Activated CD4-positive, CD25-positive, alpha-beta regulatory T cell treated with anti-CD3 and anti-CD28 coated beads, Interleukin-2, amount 50 U/mL, for 16 hours (primary cell): ENCODE measurements at regions not wholly inside any gene's neighbourhood (a gene's known extent, or its start where the extent isn't known, plus 50 kb on each side); places are given as distances from the start of the nearest gene placed in this dataset.

Experiments
- DNase-seq: peaks from one replicate; pipeline ENCODE4 v3.0.0-alpha.2; 2020; ENCODE audit warnings: low read depth, low spot score

DNA sequence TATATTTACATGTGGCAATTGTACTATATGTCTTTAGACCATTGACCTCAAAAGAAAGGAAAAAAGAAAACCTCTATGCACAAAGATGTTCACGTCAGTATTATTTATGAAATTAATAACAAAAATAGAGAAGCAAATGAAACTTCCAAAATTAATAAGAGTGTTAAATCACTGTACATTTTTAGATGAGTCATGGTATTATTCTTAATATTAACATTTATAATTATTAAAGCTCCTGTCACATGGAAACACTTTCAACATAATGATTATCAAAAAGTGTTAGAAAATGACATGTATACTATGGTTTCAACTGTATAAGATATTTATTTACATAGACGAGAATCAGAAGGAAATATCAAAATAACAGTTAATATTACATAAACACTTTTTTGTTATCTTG lies 324.9 kb upstream of the RUNX1 start:
- DNase-seq: no peak

GRCh38 chr21:35372201-35372600 lies 323.1 kb upstream of the RUNX1 start:
- no peak for DNase-seq

DNA sequence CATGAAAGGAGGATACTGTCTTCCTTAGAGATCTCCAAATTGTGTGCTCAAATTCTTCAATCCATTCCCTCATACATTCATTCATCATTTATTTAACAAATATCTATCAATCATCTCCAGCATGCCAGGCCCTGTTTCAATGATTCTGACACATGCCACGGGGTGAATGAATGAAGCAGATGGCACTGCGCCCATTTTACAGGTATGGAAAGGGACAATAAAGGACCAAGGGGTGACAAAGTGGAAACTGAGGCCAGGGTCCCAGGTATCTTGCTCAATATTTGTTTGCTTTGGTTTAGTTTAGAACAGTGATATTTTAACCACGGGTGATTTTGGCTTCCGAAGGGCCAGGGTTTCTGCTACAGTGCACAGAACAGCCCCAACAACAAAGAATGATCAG lies 321.6 kb upstream of the RUNX1 start:
- no peak for DNase-seq

DNA sequence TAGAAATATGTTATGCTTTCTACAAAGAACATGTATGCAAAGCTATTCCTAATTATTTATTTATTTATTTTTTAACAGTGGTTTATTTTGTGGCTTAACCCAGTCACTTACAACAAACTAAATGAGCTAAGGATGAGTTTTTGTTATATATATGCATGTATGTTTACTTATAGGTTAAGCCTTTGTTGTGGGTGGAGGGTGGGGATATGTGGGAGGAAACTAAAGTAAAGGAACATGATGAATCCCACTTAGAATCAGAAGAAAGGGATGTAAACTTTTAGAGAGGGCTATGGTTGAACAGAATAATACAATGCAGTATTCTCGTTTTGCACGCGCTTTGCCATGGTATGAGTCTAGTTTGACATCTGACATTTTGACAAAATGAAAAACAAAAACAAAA lies 321.0 kb upstream of the RUNX1 start:
- no peak for DNase-seq

DNA sequence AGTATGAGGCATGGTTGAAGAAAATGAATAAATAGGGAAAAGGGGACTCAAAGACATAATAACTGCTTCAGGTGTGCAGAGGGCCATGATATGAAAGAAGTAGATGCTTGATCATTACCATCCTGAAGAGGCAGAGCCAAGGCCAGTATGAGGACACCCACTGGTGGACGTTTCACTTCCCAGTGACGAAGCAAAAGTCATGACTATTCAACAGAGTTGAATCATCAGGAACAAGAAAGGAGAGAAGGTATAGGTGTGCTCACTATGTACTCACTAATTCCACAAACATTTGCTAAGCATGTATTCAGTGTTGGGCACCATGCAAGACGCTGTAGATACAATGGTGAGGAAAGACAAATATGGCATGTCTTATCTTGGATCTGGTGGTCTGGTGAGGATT lies 319.2 kb upstream of the RUNX1 start:
- no peak for DNase-seq

- DNase-seq: no peak
Observed at GRCh38 chr21:35367553-35367952, 318.5 kb upstream of the RUNX1 start.

DNA sequence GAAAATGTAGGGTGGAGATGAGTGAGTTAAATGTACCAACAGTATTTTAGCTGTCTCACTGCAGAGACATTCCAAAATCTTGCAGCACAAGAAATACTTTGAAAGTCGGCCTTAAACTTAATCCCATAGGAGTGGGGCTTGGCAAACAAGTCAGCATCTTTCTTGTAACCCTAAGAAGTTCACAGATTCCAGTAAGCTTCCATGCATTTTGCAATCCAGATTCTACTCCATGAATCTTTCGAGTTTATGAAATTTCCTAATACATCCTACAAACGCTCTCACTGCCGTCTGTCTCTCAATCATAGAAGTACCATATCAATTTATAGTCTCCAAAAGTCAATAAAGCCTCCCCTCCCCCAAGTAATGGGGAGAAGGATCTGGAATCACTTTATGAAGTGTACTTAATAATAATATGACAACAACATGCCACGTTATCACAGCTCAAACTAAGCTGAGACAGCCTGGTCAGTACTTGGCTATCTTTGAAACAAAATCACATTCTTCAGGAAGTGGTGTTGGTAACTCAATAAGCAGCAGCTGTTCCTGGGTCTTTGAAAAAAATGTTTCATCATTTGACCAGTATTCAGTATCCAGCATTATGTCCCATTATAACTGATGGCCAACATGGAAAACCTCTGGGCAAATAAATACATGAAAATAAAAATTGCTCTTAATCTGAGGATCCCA lies 317.4 kb upstream of the RUNX1 start:
- no peak for DNase-seq

DNA sequence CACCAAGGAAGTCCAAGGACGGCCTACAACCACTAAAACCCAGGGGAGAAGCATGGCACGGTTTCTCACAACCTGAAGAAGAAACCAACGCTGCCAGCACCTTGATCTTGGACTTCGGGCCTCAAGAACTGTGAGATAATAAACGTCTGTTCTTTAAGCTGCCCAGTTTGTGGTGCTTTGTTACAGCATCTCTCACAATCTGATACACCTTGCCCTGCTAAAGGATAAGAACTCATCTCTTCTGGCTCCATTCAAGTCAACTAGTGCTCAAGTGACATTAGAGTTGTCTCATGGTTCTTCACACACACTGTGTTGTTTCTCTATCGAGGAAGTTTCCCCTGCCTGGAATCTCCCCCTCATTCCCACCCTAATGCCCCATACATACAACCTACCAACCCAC lies 314.4 kb upstream of the RUNX1 start:
- DNase-seq: no peak

DNA sequence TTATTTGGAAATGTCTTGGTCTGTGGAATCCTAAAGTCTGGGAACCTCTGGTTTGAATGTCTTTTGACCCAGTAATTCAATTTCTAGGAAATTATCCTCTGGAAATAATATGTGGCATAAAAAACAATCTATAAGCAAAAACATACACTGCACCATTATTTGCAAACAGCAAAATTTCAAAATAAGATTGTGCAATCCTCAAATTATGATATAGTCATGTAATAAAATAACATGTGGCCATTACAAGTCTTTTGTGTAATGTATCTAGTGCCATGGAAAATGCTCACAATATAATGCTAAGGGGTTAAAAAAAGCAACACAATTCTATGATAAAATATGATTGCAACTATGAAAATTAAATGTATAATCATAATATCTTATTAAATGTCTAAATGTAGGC lies 312.9 kb upstream of the RUNX1 start:
- DNase-seq: no peak

DNA sequence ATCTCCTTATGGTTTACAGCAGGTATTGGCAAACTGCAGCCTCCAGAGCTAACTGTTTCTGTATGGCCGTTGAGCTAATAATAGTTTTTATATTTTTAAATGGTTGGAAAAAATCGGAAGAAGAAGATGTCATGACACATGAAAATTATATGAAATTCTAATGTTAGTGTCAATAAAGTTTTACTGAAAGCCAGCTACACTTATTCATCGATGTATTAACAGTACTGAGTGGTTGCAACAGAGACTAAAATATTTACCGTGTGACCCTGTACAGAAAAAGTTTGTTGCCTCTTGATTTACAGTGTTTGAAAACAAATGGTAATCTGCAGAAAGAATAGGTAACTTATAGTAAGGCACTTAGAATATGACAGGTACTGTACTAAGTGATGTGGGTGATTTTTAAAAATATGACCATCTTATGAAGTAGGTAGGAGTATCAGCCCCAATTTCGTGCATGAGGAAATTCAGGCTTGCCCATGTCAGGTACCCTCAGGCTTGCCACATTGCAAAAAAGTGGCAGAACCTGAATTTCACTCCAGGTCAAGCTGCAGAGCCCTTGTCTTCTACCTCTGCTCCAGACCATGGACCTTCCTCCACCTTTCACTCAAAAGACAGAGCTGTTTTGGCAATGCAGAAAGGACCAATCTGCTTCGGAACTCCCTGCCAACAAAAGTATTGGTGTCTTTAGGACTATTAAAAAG lies 311.9 kb upstream of the RUNX1 start:
- no peak for DNase-seq

- DNase-seq: no peak
Observed at GRCh38 chr21:35359076-35359475, 310.0 kb upstream of the RUNX1 start.

DNA sequence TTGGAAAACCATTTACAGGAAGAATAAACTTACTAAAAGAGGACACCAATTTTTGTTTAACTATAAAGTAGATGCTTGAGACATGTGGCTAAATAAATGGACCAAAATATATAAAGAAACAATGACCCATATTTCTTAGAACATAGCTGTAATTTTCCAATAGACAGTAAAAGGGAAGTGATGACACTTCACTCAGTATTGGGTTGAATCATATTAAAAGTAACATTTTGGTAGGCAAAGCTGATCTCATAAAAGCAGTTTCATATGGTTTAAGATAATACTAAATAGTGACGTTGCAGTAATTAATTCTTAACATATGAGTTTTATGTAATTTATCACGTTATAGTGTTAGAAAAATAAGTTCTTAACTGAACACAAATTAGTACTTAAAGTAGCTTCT lies 308.9 kb upstream of the RUNX1 start:
- no peak for DNase-seq

DNA sequence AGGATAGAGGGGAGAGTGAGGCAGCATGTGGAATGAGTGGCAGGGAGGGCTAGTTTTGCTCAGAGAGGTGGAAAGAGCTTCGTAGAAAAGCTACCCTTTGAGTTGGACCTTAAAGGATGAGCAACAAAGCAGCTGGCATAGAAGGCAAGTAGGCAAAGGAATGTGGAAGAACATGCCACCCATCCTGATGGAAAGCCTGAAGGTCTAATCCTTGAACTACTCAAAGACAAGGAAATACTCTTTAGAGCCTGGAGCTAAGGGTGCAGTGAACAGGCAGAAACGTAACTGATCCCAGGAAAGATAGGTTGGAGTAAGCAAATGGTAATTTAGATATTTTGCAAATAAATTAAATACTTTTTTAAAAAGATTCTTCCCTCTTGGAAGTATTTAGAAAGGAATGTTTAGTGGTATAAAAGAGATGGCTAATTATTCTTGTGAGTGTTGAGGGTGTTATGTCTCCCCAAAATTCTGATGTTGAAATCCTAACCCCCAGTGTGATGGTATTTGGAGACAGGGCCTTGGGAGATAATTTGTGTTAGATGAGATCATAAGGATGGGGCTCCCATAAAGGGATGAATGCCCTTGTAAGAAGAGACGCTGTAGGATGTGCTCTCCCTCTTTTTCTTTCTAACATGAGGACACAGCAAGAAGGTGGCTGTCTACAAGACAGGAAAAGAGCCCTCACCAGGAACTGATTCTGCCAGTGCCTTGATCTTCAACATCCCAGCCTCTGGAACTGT lies 308.1 kb upstream of the RUNX1 start:
- DNase-seq: no peak

DNA sequence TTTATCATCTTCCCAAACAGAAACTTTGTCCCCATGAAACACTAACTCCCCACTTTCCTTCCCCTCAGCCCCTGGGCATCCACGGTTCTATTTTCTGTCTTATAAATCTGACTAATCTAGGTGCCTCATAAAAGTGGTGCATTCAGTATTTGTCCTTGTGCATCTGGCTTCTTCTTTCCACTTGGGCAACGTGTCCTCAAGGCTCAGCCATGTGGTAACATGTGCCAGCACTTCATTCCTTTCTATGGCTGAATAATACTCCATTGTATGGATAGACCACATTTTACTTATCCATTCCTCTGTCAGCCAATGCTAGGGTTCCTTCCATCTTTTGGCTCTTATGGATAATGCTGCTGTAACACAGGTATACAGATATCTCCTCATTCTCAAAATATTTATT lies 305.0 kb upstream of the RUNX1 start:
- no peak for DNase-seq

- DNase-seq: no peak
Observed at GRCh38 chr21:35352793-35353192, 303.7 kb upstream of the RUNX1 start.

- DNase-seq: no peak
Observed at GRCh38 chr21:35352066-35352770, 303.1 kb upstream of the RUNX1 start.

DNA sequence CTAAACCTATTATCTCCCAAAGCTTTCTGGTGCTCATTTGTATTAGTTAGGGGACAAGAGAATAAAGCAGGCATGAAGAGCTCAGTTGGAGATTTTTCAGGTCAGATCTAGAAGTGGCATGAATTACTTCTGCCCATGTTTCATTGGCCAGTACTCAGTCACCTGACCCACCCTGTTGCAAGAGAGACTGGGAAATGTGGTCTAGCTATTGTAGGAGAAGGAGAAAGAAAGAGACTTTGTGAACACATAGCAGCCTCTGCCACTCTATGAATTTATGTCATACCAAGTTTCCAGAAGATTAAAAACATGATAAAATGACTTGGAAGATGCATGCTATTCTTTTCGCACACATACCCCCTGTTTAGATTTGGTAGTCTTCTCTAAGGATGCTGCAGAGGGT lies 302.3 kb upstream of the RUNX1 start:
- no peak for DNase-seq

GRCh38 chr21:35350965-35351364 lies 301.9 kb upstream of the RUNX1 start:
- no peak for DNase-seq

DNA sequence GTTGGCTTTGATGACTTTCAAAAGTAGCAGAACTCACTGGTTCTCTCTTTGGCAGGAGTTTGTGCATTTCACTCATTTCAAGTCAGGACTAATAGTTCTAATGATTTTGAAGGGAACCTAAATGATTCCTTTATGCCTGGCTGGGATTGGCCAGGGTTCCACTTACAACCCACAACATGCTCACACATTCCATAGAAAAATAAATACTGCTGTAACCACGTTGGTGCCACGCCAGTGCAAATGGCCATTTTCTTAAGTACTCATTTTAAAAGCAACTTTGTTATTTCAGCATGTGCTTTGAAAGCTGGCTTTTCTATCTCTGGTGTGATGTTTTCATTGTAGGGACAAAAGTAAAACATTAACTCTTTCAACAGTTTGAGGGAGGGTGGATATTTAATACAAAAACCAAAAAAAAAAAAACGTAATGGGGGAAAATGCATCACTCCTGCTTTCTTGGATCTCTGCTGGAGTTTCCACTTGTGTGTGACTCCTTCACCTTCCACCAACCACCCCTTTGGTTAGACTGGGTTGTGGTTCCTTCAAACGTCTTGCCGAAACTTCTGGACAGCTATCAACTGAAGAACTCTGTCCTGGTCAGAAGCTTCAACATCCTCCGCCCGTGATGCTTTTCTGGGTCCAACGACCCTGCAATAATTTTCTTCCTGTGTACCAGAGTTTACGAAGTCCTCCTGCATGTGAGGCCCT lies 300.4 kb upstream of the RUNX1 start:
- no peak for DNase-seq

- no peak for DNase-seq
Observed at GRCh38 chr21:35348686-35349085, 299.6 kb upstream of the RUNX1 start.

DNA sequence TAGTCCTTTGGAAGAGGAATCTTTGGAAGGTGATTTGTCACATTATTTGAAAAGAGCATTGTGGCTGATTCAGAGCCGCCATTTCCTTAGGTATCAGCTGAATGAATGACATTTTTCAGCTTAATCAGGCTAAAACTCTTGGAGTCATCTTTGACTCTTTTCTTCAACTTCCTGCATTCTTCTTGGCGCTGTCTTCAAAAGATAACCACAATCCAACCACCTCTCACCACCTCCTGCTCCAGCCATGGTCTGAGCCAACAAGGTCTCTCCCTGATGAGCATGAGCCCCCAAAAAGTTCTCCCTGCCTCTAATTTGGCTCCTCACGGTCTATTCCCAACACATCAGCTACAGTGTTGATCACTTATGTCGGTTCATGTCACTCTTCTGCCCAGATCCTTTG lies 297.6 kb upstream of the RUNX1 start:
- DNase-seq: no peak

GRCh38 chr21:35345954-35346353 lies 296.9 kb upstream of the RUNX1 start:
- DNase-seq: no peak
